ENCODE measurements at regions not wholly inside any gene's neighbourhood (a gene's known extent, or its start where the extent isn't known, plus 50 kb on each side); places are given as distances from the start of the nearest gene placed in this dataset.
"Not testable (repeated sequence)": the region's sequence is repeated elsewhere in the genome, so short reads cannot be mapped to it uniquely, and the experiment has no call there.

GRCh38 chr14:71332476-71332875 lies 425.2 kb downstream of the PCNX1 start:
- DNase-seq = no peak

- DNase-seq = peak in 1 of 2 experiments; percentile 2
Observed at GRCh38 chr14:71333705-71334104, 426.4 kb downstream of the PCNX1 start.

DNA sequence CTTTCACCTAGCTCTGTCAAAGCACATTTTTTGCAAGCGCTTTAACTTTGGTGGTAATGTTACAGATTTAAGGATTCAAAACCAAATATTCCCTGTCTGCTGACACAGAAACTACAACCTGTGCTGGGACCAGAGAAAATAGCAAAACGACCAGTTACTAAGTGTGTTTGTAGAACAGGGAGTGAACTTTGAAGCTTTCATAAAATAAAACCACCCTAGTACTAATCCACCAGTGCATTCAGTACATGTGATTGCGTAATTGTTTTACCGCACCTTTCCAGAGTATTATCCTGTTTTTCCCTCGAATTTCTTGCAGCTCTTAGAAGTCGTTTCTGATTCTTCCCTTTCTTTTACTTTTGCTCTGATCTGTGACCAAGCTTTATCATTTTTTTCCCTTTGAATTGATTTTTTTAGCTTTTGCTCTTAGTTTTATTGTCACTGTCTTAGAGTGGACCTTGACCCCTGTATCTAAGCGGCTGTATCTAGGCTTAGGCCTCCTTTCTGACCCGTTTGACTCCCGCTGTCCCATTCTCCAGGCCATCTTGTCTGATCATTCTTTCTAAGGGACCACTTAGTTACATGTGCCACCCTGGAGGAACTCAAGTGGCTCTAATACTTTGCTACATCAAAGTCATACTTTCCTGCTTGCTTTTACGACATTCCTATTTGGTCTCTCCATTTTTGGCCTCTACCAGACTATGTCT lies 429.4 kb downstream of the PCNX1 start:
- no peak for DNase-seq

- no peak for DNase-seq
Observed at GRCh38 chr14:71338153-71338552, 430.9 kb downstream of the PCNX1 start.

DNA sequence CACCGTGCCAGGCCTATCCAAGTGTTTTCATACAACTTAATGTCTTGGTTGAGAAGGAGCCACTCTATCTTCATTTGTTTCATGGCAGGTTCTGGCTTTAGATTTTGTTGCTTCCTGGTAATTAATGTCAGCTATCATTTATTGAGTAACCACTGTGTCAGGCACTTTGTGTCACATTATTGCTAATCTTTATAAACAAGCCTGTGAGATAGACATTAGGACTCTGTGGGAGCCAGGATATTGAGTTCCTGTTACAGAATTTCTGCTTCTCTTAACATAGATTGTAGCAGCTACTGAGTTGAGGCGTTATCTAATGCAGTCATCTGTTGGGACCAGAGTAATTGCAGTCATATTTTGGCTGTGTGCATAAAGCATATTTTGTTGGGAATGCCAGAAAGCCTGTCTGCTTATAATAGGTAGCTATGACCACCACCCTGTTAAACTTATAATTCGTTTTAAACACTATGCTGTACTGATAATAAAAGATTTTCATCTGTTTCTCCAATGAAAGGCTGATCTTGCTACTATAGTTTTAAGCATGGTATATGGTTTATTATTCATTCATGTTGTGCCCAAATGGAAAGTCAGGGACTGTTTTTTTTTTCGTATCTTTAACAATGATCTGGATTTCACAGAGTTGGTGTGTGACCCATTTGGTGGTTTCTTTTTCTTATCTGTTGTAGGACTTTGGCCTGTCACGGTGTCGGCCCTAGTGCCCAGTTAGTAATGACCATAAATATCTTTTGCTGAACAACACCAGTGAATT lies 432.6 kb downstream of the PCNX1 start:
- no peak for DNase-seq

DNA sequence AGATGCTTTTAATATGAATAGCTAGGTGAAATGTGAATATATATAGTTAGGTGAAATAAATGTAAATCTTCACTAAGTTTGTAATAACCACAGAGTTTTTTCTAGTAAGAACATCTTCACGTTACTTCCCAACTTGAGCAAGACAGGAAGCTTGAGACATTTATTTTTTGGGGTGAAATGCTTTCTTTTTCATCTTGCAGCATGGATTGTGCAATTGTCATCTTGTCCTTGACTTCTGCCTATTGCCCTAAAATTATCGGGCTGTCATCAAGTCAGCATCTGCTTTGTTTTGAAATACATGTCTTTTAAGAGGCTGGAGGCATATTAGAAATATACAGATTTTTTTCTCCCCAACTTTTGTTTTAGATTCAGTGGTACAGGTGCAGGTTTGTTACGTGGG lies 433.9 kb downstream of the PCNX1 start:
- DNase-seq = no peak

GRCh38 chr14:71343724-71344123 lies 436.5 kb downstream of the PCNX1 start:
- DNase-seq = no peak

- DNase-seq = no peak
Observed at GRCh38 chr14:71344506-71344905, 437.2 kb downstream of the PCNX1 start.

DNA sequence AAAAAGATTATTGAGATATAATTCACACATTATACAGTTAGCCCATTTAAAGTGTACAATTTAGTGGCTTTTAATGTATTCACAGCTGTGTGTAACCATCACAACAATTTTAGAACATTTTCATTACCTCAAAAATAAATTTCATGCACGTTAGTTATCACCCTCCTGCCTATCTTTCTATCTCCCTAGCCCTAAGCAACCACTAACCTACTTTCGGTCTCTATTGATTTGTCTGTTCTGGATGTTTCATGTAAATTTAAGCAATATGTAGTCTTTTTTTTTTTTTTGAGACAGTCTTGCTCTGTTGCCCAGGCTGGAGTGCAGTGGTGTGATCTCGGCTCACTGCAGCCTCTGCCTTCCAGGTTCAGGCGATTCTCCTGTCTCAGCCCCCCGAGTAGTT lies 439.4 kb downstream of the PCNX1 start:
- DNase-seq = no peak

- no peak for DNase-seq
Observed at GRCh38 chr14:71348394-71348793, 441.1 kb downstream of the PCNX1 start.

GRCh38 chr14:71348817-71349216 lies 441.6 kb downstream of the PCNX1 start:
- no peak for DNase-seq

DNA sequence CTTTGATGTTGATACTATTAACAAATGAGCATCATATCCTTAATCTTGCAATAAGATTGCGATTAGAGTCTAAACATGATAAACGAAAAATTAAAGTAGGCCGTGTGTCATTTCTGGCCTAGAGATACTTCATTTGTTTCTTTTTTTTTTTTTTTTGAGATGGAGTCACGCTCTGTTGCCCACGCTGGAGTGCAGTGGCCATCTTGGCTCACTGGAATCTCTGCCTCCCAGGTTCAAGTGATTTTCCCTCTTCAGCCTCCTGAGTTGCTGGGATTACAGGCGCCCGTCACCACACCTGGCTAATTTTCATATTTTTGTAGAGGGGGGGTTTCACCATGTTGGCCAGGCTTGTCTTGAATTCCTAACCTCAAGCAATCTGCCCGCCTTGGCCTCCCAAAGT lies 446.9 kb downstream of the PCNX1 start:
- no peak for DNase-seq

- no peak for DNase-seq
Observed at GRCh38 chr14:71354801-71355200, 447.5 kb downstream of the PCNX1 start.

DNA sequence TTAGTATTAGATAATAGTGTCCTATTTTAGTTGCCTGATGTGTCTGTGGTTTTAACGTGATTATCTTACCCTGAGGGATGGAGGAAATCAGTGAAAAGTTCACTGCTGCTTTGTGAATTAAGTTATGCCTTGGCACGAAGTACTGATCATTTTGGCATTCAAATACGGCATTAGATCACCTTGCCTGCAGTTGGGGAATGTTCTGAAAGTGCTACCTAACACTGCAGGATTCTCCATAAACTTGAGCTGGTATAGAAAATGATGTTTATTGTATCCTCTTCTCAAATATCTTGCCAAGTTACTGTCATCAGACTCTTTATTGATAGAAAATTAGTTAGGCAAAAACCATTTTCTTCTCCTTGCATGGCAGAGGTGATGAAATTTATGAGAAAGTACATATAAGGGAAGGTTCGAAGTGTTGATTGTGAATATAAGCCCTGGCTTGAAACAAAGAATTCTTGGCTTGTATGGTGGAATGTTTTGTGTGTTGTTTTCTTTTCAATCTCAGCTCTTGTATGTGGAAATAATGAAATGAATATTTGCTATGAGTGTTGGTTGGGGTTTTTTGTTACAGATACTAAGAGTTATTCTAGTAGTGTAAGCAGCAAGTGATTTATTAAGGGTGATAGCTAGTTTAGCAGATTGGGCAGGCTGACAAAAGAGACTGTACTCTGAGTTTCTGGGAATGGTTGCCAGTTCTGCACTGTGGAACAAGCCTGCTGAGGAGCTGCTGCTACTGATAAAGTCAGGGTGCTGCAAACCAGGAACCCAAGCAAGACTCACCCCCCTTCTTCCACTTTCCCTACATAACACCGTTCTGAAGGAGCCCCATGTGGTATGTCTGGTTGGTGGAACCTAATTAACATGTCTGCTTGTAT lies 448.3 kb downstream of the PCNX1 start:
- DNase-seq = no peak

- peak; percentile 19 to 28 for DNase-seq
Observed at GRCh38 chr14:71358209-71358931, 451.1 kb downstream of the PCNX1 start.

DNA sequence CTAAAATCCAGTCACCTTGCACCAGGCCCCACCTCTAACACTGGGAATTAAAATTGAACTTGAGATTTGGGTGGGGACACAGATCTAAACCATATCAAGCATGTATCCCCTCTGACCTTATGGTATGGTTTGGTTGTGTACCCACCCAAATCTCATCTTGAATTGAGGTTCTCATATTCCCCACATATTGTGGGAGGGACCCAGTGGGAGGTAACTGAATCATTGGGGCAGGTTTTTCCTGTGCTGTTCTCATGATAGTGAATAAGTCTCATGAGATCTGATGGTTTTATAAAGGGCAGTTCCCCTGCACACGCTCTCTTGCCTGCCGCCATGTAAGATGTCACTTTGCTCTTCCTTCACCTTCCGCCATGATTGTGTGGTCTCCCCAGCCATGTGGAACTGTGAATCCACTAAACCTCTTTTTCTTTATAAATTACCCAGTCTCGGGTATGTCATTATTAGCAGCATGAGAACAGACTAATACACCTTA lies 451.7 kb downstream of the PCNX1 start:
- not testable (repeated sequence) for DNase-seq

DNA sequence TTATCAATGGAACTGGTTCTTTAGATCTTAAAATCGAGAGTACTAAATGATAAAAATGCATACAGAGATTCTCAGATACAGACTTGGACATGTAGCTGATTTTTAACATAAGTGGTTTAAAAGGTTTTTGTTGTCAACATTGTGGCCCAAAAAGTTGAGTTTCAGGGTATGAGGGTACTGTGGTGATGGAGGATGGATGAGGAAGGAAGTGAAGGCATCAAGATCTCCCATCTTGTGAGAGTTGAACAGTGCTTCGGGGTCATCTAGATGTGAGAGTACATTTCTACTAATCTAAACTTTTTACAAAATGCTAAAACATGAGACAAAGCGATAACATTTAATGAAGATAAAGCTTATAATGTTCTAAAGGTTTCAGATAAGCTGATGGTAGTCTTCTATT lies 452.6 kb downstream of the PCNX1 start:
- no peak for DNase-seq

- no peak for DNase-seq
Observed at GRCh38 chr14:71361336-71361735, 454.1 kb downstream of the PCNX1 start.

DNA sequence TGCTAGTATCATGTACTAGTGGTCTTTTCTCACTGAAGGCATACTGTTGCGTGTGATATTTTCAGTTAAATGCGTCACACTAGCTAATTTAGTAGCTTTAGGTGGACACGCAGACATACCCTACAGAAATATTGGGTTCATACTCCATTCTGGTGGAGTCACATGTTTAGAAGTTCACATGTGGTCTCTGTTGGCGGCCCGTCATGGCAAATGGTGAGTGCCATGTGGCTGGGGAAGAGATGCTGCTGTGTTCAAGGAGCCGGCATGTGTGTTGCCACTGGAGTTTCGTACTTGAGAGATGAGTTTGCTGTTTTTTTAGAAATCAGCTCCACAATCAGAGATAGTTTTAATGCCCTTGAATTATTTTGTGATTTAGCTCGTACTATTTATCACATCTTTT lies 454.6 kb downstream of the PCNX1 start:
- no peak for DNase-seq

GRCh38 chr14:71362282-71362681 lies 455.0 kb downstream of the PCNX1 start:
- no peak for DNase-seq

DNA sequence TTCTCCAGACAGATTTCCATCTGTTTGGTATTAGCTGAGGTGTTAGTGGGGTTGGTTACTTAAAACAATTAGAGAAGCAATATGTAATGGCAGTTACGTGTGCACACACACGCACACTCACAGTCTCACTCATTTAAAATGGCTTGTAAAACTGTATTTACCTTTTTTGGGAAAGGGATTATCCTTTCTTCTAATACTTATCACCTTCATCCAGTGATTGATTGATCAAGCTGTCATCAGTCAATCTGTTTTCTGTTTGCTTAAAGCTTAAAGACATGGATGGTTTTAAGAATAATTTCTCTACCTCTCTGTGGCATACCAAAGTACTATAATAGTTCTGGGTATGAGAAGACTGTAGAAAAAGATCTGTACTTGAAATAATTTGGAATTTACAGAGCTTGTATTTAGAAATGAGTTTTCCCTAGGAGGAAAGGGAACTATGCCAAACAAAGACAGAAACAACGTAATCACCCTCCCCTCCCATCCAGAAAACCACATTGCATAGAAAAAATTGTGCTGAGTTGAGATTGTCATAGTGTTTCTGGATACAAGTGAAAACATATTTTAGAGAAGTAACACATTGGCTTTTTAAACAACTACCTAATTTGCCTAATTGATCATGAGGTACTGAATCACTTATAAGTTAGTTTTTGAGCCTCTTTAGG lies 455.8 kb downstream of the PCNX1 start:
- no peak for DNase-seq

Measured in activated CD4-positive, alpha-beta T cell treated with anti-CD3 and anti-CD28 coated beads, Interleukin-2, amount 50 U/mL, for 48 hours (primary cell).